ENCODE measurements at regions not wholly inside any gene's neighbourhood (a gene's known extent, or its start where the extent isn't known, plus 50 kb on each side); places are given as distances from the start of the nearest gene placed in this dataset.

- intact Hi-C loops (cut with micrococcal nuclease), result loop anchor here (5.0 kb wide), 1 partner anchor 1198 kb away; no protein-coding TSS in a partner anchor
- ATAC-seq (no peak), DNase-seq (ENCODE audit: extremely low read depth in 1 of 4, low spot score in 3 of 4) (no peak), FAIRE-seq (no peak)
- Histone ChIP-seq H3K79me2 (ENCODE audit: control insufficient read depth, insufficient read depth, low read length) (no peaks in the 10 kb centered on the region), H3K27ac (ENCODE audit: extremely low read depth, low read depth, low read length) (no peak overlapping the region), H3K4me3 (no peak overlapping the region), H4K20me1 (replicated peaks; ENCODE audit: control insufficient read depth, insufficient read depth, low read length) (no peaks in the 10 kb centered on the region), H3K9ac (ENCODE audit: insufficient read depth in 1 of 2, low read depth in 2 of 2, low read length in 2 of 2) (no peak overlapping the region), H3K9me1 (ENCODE audit: control insufficient read depth, insufficient read depth, low read length) (no peaks in the 10 kb centered on the region), H2AFZ (ENCODE audit: low read depth, low read length) (no peak overlapping the region), H3K36me3 (ENCODE audit: control insufficient read depth, insufficient read depth, low read length) (no peaks in the 10 kb centered on the region), H3K4me2 (ENCODE audit: insufficient read depth, low read length) (no peak overlapping the region), H3K9me3 (replicated peaks; ENCODE audit: control insufficient read depth, insufficient read depth, low read depth, low read length) (no peaks in the 10 kb centered on the region), H3K27me3 (ENCODE audit: control insufficient read depth in 2 of 2, insufficient read depth in 2 of 2, low read length in 2 of 2) (no peaks in the 10 kb centered on the region), H3K4me1 (replicated peaks in 1 of 2; ENCODE audit: control insufficient read depth in 2 of 2, insufficient read depth in 2 of 2, low read length in 2 of 2) (no peaks in the 10 kb centered on the region)
- ChIA-PET CTCF (ENCODE audit: low intra/inter-chr PET ratio) (no interaction called here), POLR2A (interaction anchor here (0.8 kb wide), 1 partner anchor 1257 kb away, joined by 3 read pairs; no protein-coding TSS in a partner anchor)
- TF ChIP-seq, protein P1, sequence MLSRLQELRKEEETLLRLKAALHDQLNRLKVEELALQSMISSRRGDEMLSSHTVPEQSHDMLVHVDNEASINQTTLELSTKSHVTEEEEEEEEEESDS (CRISPR knock-in tag; IDR thresholded peaks at IDR 0.05), result no peak
- TF ChIP-seq MAFF (IDR thresholded peaks at IDR 0.05; ENCODE audit: low read length) (no peak), ARID2 (IDR thresholded peaks at IDR 0.05) (no peak), HNRNPL (IDR thresholded peaks at IDR 0.05; ENCODE audit: low read depth, low read length) (no peak), POLR2AphosphoS2 (IDR thresholded peaks at IDR 0.05; ENCODE audit: low read length) (no peak), C11orf30 (IDR thresholded peaks at IDR 0.05; ENCODE audit: low read depth) (no peak), CREM (IDR thresholded peaks at IDR 0.05; ENCODE audit: low read depth) (no peak), ZC3H4 (CRISPR knock-in tag; IDR thresholded peaks at IDR 0.05; ENCODE audit: borderline replicate concordance) (no peak), ETS2 (tag; IDR thresholded peaks at IDR 0.05; ENCODE audit: borderline replicate concordance, poor library complexity, severe bottlenecking) (no peak), EZH2 (IDR thresholded peaks at IDR 0.05; ENCODE audit: borderline replicate concordance, low read depth, low read length) (no peak), SLC30A9 (CRISPR knock-in tag; IDR thresholded peaks at IDR 0.05) (no peak)
- TF ChIP-seq, protein P2, sequence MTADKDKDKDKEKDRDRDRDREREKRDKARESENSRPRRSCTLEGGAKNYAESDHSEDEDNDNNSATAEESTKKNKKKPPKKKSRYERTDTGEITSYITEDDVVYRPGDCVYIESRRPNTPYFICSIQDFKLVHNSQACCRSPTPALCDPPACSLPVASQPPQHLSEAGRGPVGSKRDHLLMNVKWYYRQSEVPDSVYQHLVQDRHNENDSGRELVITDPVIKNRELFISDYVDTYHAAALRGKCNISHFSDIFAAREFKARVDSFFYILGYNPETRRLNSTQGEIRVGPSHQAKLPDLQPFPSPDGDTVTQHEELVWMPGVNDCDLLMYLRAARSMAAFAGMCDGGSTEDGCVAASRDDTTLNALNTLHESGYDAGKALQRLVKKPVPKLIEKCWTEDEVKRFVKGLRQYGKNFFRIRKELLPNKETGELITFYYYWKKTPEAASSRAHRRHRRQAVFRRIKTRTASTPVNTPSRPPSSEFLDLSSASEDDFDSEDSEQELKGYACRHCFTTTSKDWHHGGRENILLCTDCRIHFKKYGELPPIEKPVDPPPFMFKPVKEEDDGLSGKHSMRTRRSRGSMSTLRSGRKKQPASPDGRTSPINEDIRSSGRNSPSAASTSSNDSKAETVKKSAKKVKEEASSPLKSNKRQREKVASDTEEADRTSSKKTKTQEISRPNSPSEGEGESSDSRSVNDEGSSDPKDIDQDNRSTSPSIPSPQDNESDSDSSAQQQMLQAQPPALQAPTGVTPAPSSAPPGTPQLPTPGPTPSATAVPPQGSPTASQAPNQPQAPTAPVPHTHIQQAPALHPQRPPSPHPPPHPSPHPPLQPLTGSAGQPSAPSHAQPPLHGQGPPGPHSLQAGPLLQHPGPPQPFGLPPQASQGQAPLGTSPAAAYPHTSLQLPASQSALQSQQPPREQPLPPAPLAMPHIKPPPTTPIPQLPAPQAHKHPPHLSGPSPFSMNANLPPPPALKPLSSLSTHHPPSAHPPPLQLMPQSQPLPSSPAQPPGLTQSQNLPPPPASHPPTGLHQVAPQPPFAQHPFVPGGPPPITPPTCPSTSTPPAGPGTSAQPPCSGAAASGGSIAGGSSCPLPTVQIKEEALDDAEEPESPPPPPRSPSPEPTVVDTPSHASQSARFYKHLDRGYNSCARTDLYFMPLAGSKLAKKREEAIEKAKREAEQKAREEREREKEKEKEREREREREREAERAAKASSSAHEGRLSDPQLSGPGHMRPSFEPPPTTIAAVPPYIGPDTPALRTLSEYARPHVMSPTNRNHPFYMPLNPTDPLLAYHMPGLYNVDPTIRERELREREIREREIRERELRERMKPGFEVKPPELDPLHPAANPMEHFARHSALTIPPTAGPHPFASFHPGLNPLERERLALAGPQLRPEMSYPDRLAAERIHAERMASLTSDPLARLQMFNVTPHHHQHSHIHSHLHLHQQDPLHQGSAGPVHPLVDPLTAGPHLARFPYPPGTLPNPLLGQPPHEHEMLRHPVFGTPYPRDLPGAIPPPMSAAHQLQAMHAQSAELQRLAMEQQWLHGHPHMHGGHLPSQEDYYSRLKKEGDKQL (CRISPR knock-in tag; IDR thresholded peaks at IDR 0.05; ENCODE audit: borderline replicate concordance), result no peak
- no TSS peak for BruUV-seq (replicated peaks)
- in situ Hi-C loops (cut with MboI), result loop anchor here (5.0 kb wide), 1 partner anchor 1213 kb away; no protein-coding TSS in a partner anchor
- 0% methylated on average over 1 of the region's 1 CpG for WGBS (ENCODE audit: insufficient coverage, low coverage, missing lambda C conversion rate)
These were observed 263.0 kb upstream of the RPS6KA3 start for GRCh38 chrX:20529711-20530110.

Measured in K562 (cell line).